ENCODE measurements at regions not wholly inside any gene's neighbourhood (a gene's known extent, or its start where the extent isn't known, plus 50 kb on each side); places are given as distances from the start of the nearest gene placed in this dataset.

DNA sequence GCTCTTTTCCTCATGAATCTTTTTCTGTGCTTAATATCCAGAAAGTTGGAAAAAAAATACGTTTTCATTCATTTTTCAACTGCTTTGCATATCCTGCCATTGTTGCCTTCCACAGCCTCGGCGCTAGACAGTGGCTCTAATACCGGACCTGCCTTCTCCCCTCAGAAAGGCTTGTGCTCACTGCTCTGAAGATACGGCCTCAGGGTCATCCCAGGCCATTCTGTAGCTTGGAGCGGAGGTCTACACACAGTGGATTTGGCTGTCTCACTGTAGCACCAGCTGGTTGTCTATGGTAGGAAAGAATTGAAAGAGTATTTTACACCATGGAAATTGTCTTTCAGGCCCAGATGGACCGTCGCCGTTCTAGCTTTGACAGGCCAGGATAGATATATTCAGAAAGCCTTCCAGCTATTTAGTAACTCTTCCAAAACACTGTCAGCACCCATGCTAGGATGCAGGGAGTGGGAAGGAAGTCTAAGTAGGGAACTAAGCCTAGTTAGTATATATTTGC, 242.0 kb downstream of the TMEM182 start:
- Histone ChIP-seq H3K9me3 (no peaks in the 10 kb centered on the region), H3K4me3 (no peak overlapping the region), H3K27me3 (replicated peaks; ENCODE audit: insufficient read depth) (no peaks in the 10 kb centered on the region), H3K36me3 (no peaks in the 10 kb centered on the region), H3K27ac (no peak overlapping the region), H3K4me1 (replicated peaks) (no peaks in the 10 kb centered on the region)
- TF ChIP-seq POLR2AphosphoS5 (IDR thresholded peaks at IDR 0.05): no peak
- TF ChIP-seq, protein P1, sequence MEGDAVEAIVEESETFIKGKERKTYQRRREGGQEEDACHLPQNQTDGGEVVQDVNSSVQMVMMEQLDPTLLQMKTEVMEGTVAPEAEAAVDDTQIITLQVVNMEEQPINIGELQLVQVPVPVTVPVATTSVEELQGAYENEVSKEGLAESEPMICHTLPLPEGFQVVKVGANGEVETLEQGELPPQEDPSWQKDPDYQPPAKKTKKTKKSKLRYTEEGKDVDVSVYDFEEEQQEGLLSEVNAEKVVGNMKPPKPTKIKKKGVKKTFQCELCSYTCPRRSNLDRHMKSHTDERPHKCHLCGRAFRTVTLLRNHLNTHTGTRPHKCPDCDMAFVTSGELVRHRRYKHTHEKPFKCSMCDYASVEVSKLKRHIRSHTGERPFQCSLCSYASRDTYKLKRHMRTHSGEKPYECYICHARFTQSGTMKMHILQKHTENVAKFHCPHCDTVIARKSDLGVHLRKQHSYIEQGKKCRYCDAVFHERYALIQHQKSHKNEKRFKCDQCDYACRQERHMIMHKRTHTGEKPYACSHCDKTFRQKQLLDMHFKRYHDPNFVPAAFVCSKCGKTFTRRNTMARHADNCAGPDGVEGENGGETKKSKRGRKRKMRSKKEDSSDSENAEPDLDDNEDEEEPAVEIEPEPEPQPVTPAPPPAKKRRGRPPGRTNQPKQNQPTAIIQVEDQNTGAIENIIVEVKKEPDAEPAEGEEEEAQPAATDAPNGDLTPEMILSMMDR (IDR thresholded peaks at IDR 0.05): no peak
- intact Hi-C loops (cut with DNase I): no loop called here
- WGBS: 90% methylated on average over 9 of the region's 9 CpGs
- no peak for DNase-seq (ENCODE audit: low spot score)

DNA sequence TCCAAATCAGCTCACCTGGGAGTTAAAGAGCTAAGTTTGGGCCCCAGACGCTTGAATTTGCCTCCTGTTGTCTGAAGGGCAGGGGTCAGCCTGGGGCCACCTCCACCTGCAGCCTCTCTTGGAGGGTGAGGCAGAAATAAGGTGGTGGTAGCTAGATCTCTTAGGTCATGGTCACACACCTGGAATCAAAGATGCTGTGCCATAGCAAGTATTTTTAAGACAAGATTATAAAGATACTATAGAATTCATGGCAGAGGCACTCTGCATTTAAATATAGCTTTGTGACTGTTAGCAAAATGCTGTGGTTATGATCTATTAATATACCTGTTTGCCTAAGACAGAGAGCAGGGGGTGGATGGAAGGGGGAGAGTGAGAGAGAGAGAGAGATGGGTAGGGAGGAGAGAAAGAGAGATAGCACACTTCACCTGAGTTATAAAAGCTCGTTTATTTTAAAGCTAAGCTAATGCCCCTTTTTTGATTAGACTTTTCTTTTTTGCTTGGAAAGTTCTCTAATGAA, 242.7 kb downstream of the TMEM182 start:
- no peak for DNase-seq (ENCODE audit: low spot score)
- no peak for TF ChIP-seq POLR2A (IDR thresholded peaks at IDR 0.05)
- no peak for TF ChIP-seq POLR2AphosphoS5 (IDR thresholded peaks at IDR 0.05)
- TF ChIP-seq, protein P1 (IDR thresholded peaks at IDR 0.05): no peak
- intact Hi-C loops (cut with DNase I): no loop called here

DNA sequence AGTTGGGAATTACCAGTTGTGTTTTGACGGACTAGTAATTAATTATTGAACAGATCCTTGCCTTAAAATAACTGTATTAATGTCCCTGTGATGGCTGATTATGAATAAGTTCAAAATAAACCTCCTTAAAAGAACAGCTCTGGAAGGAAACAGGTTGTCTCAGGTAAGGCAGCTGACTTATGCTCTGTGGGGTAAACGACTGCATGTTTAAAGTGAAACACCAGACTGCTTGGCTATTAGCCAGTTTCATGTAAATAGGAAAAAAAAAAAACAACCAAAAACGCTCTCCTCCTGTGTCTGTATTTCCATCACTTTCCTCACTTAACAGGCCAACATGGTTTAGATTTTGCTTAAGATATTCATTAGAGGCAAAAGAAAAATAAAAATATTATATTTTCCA, 243.6 kb downstream of the TMEM182 start:
- Histone ChIP-seq H3K36me3 (no peaks in the 10 kb centered on the region), H3K9me3 (no peaks in the 10 kb centered on the region), H3K27ac (no peak overlapping the region), H3K27me3 (replicated peaks; ENCODE audit: insufficient read depth) (no peaks in the 10 kb centered on the region), H3K4me3 (no peak overlapping the region), H3K4me1 (replicated peaks) (no peaks in the 10 kb centered on the region)
- no peak for TF ChIP-seq POLR2AphosphoS5 (IDR thresholded peaks at IDR 0.05)
- TF ChIP-seq POLR2A (IDR thresholded peaks at IDR 0.05): no peak
- TF ChIP-seq, protein P1 (IDR thresholded peaks at IDR 0.05): no peak
- intact Hi-C loops (cut with DNase I): no loop called here
- no peak for DNase-seq (ENCODE audit: low spot score)
- 34% methylated on average over 3 of the region's 3 CpGs for WGBS

More for the DNA sequence above, 242.7 kb downstream of the TMEM182 start:
- WGBS: 67% methylated on average over 2 of the region's 2 CpGs
- no peak overlapping the region for H3K4me3 ChIP-seq
- no peaks in the 10 kb centered on the region for H3K27me3 ChIP-seq (replicated peaks; ENCODE audit: insufficient read depth)
- no peaks in the 10 kb centered on the region for H3K4me1 ChIP-seq (replicated peaks)
- no peaks in the 10 kb centered on the region for H3K36me3 ChIP-seq
- no peak overlapping the region for H3K27ac ChIP-seq
- H3K9me3 ChIP-seq: no peaks in the 10 kb centered on the region

DNA sequence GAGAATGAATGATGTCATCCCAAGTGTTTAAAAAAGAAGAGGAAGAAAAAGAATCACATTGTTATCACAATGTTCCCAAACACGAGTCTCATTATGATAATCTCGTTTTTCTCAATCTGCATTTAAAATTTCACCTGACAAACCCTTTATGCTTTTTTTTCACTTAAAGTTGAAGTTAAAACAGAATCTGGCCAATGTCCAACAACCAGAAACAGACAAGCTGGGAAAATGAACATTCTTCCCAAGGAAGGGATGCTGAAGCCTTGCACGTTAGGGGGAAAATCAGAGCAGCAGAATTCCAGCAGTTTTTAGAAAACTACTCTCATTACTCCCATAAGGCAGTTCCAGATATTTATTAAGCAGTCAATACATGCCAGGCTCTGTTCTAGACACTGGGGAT, 245.3 kb downstream of the TMEM182 start:
- H3K27ac ChIP-seq: no peak overlapping the region
- WGBS: 41% methylated on average over 3 of the region's 3 CpGs
- H3K9me3 ChIP-seq: no peaks in the 10 kb centered on the region
- H3K4me3 ChIP-seq: no peak overlapping the region
- H3K36me3 ChIP-seq: no peaks in the 10 kb centered on the region
- intact Hi-C loops (cut with DNase I): no loop called here
- H3K4me1 ChIP-seq (replicated peaks): no peaks in the 10 kb centered on the region
- no peak for DNase-seq (ENCODE audit: low spot score)
- TF ChIP-seq POLR2AphosphoS5 (IDR thresholded peaks at IDR 0.05): no peak
- TF ChIP-seq, protein P1 (IDR thresholded peaks at IDR 0.05): no peak
- TF ChIP-seq POLR2A (IDR thresholded peaks at IDR 0.05): no peak
- no peaks in the 10 kb centered on the region for H3K27me3 ChIP-seq (replicated peaks; ENCODE audit: insufficient read depth)

DNA sequence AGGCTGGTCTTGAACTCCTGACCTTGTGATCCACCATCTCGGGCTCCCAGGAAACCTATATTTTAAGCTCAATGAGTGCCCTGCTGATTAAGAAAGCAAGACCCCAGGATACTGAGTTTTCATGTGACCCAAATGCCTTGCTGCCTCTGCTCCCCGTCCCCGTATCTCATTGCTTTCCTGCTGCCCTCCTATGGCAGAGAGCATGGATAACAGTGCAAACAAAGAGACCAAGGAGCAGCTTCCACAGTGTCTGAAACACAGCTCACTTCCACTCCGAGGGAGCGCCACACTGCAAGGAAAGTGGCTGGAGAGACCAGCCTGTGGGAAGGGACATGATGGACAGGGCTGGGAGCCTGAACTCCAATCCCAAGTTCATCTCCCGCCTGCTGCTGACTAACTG, 246.8 kb downstream of the TMEM182 start:
- intact Hi-C loops (cut with DNase I): no loop called here

More for the DNA sequence above, 246.8 kb downstream of the TMEM182 start:
- no peaks in the 10 kb centered on the region for H3K36me3 ChIP-seq
- no peak overlapping the region for H3K27ac ChIP-seq
- TF ChIP-seq POLR2AphosphoS5 (IDR thresholded peaks at IDR 0.05) (no peak), POLR2A (IDR thresholded peaks at IDR 0.05) (no peak)
- TF ChIP-seq, protein P1 (IDR thresholded peaks at IDR 0.05): no peak
- no peak for DNase-seq (ENCODE audit: low spot score)
- no peaks in the 10 kb centered on the region for H3K9me3 ChIP-seq
- no peaks in the 10 kb centered on the region for H3K4me1 ChIP-seq (replicated peaks)
- no peaks in the 10 kb centered on the region for H3K27me3 ChIP-seq (replicated peaks; ENCODE audit: insufficient read depth)
- WGBS: 75% methylated on average over 6 of the region's 6 CpGs
- no peak overlapping the region for H3K4me3 ChIP-seq
